ENCODE measurements at regions not wholly inside any gene's neighbourhood (a gene's known extent, or its start where the extent isn't known, plus 50 kb on each side); places are given as distances from the start of the nearest gene placed in this dataset.

- TF ChIP-seq EZH2 (IDR thresholded peaks at IDR 0.05; ENCODE audit: insufficient read depth, poor library complexity, severe bottlenecking) (no peak), EZH2phosphoT487 (IDR thresholded peaks at IDR 0.05; ENCODE audit: insufficient read depth, low read depth) (no peak)
These were observed 191.2 kb downstream of the METTL4 start for GRCh38 chr18:2380101-2380500.
